HepG2 (cell line): ENCODE measurements at regions not wholly inside any gene's neighbourhood (a gene's known extent, or its start where the extent isn't known, plus 50 kb on each side); places are given as distances from the start of the nearest gene placed in this dataset.

Experiments used
- ATAC-seq: fragments of 200-7000 bp; cut with Tn5 transposase; 3 replicates; pipeline ENCODE4 v1.9.1; 2020; ENCODE audit warnings: mild to moderate bottlenecking, moderate library complexity
- BruUV-seq: library from RNA; stranded (reverse); fragments of 400-500 nt; replicated peaks from 2 replicates; lab custom pipeline; 2021; lab: Mats Ljungman, UMichigan
- CTCF ChIA-PET: fragments of 300-600 bp; formaldehyde crosslinking; extraction: SDS; loops from one replicate; lab custom pipeline; 2021; ENCODE audit warnings: low total read pairs, inconsistent platforms, low intra/inter-chr PET ratio; lab: Yijun Ruan, JAX
- POLR2A ChIA-PET: fragments of 350-600 bp; sonication (Branson Sonifier 250); formaldehyde crosslinking; loops from one replicate; lab custom pipeline; 2020; ENCODE audit warnings: antibody characterized with exemption, inconsistent platforms; lab: Yijun Ruan, JAX
- DNase-seq: peaks from one replicate; pipeline ENCODE4 v3.0.0-alpha.2; 2015; ENCODE audit warnings: low spot score
- FAIRE-seq: peaks from 3 replicates; lab custom pipeline; 2011; peaks lifted over from hg19 to GRCh38; lab: Jason Lieb, UNC
- H2AFZ ChIP-seq: one replicate; pipeline ENCODE4 v1.6.1; 2011; ENCODE audit warnings: low read length, inconsistent platforms
- H3K27ac ChIP-seq: fragments of 300-600 bp; 3 replicates; pipeline ENCODE4 v1.8.0; 2011; ENCODE audit warnings: mixed run types, mild to moderate bottlenecking, mixed read lengths, low read length, inconsistent platforms; ENCODE audit not compliant: insufficient read depth; ENCODE audit errors: extremely low read length
- H3K27me3 ChIP-seq, 2 experiments: fragments of 200-600 bp in 1 of 2; 2 replicates in 1 of 2; 3 replicates in 1 of 2; pipeline versions ENCODE4 v1.6.0 to v1.8.0; 2011; ENCODE audit warnings: low read length in 2 of 2, mild to moderate bottlenecking in 2 of 2, moderate library complexity in 2 of 2, inconsistent platforms in 1 of 2; ENCODE audit not compliant: insufficient read depth in 2 of 2, control insufficient read depth in 1 of 2
- H3K36me3 ChIP-seq, 2 experiments: fragments of 200-600 bp in 1 of 2; replicated peaks in 1 of 2; 2 replicates in 1 of 2; 3 replicates in 1 of 2; pipeline versions ENCODE4 v1.5.1 to v1.8.0; 2011; ENCODE audit warnings: low read length in 2 of 2, inconsistent platforms in 1 of 2; ENCODE audit not compliant: insufficient read depth in 2 of 2, control insufficient read depth in 1 of 2
- H3K4me1 ChIP-seq: 2 replicates; pipeline ENCODE4 v1.5.1; 2012; ENCODE audit warnings: low read length, inconsistent platforms; ENCODE audit not compliant: insufficient read depth
- H3K4me2 ChIP-seq: 2 replicates; pipeline ENCODE4 v1.6.0; 2011; ENCODE audit warnings: low read depth, low read length, inconsistent platforms
- H3K4me3 ChIP-seq, 3 experiments: fragments of 200-600 bp in 1 of 3; sonication (generic), shearing (Covaris generic) in 1 of 3; replicated peaks in 1 of 3; 2 replicates each; pipeline ENCODE4 v1.5.1; 2011 to 2016; ENCODE audit warnings: low read length in 3 of 3, inconsistent platforms in 2 of 3, low read depth in 2 of 3, mild to moderate bottlenecking in 2 of 3, control low read depth in 1 of 3, mixed read lengths in 1 of 3; ENCODE audit not compliant: insufficient read depth in 1 of 3
- H3K79me2 ChIP-seq: one replicate; pipeline ENCODE4 v1.6.1; 2011; ENCODE audit warnings: low read length, inconsistent platforms; ENCODE audit not compliant: insufficient read depth
- H3K9ac ChIP-seq: 2 replicates; pipeline ENCODE4 v1.6.0; 2011; ENCODE audit warnings: mild to moderate bottlenecking, low read depth, low read length, inconsistent platforms; ENCODE audit not compliant: insufficient read depth
- H3K9me3 ChIP-seq: 2 replicates; pipeline ENCODE4 v1.5.1; 2012; ENCODE audit warnings: mild to moderate bottlenecking, low read length
- H4K20me1 ChIP-seq: 2 replicates; pipeline ENCODE4 v1.6.0; 2011; ENCODE audit warnings: inconsistent platforms, mild to moderate bottlenecking, low read length, moderate library complexity; ENCODE audit not compliant: insufficient read depth
- HDAC2 ChIP-seq: sonication (generic); formaldehyde crosslinking; IDR thresholded peaks from 2 replicates; pipeline ENCODE4 v1.4.0; 2020; ENCODE audit warnings: missing genetic modification reagents
- HDAC6 ChIP-seq: fragments of 200-600 bp; sonication (generic); IDR thresholded peaks from 2 replicates; pipeline ENCODE4 v1.7.0; 2017; ENCODE audit warnings: mild to moderate bottlenecking, antibody characterized with exemption, low read length, low read depth
- MIXL1 ChIP-seq: IDR thresholded peaks from 2 replicates; pipeline ENCODE4 v1.6.1; 2016
- TOE1 ChIP-seq: sonication (generic); formaldehyde crosslinking; IDR thresholded peaks from 2 replicates; pipeline ENCODE4 v1.4.0; 2020; ENCODE audit warnings: mild to moderate bottlenecking, missing genetic modification reagents
- ZKSCAN1 ChIP-seq: fragments of 150-350 bp; IDR thresholded peaks from 2 replicates; pipeline ENCODE4 v1.6.1; 2014; ENCODE audit warnings: low read length
- ZNF234 ChIP-seq: sonication (generic); formaldehyde crosslinking; conservative IDR thresholded peaks from 2 replicates; pipeline ENCODE4 v1.5.1; 2020; ENCODE audit warnings: mild to moderate bottlenecking, missing genetic modification reagents
- ZNF354B ChIP-seq: sonication (generic); formaldehyde crosslinking; IDR thresholded peaks from 2 replicates; pipeline ENCODE4 v1.8.0; 2022; ENCODE audit warnings: mild to moderate bottlenecking, missing genetic modification reagents
- ZNF772 ChIP-seq: sonication (generic); formaldehyde crosslinking; IDR thresholded peaks from 2 replicates; pipeline ENCODE4 v1.5.0; 2020; ENCODE audit warnings: mild to moderate bottlenecking, missing genetic modification reagents
- WGBS: methylation state at CpG from one replicate; pipeline ENCODE4 v1.1.6; 2017; ENCODE audit warnings: low lambda C conversion rate; 5-methylcytosine and 5-hydroxymethylcytosine counted together
- in situ Hi-C: cut with HindIII; loops from 2 replicates; pipeline ENCODE4 v1.10.0; 2017; ENCODE audit warnings: low pct_unique_long_range_greater_than_20kb; ENCODE audit not compliant: extremely low pct_ligation_motif_present
- intact Hi-C: fragments of 100-400 bp; cut with micrococcal nuclease; formaldehyde crosslinking; loops from one replicate; pipeline ENCODE4 v1.10.0; 2022; ENCODE audit not compliant: unreplicated experiment
- TF ChIP-seq, protein P1 (sequence below), 2 experiments: sonication (generic) in 1 of 2; formaldehyde crosslinking in 1 of 2; IDR thresholded peaks; 2 replicates each; pipeline versions ENCODE4 v1.5.1 to v1.6.1; 2011 to 2020; ENCODE audit warnings: borderline replicate concordance in 1 of 2, low read depth in 1 of 2, low read length in 1 of 2, mild to moderate bottlenecking in 1 of 2, missing genetic modification reagents in 1 of 2, moderate library complexity in 1 of 2
- TF ChIP-seq, protein P2 (sequence below): sonication (generic); formaldehyde crosslinking; IDR thresholded peaks from 2 replicates; pipeline ENCODE4 v1.8.0; 2023; ENCODE audit warnings: mild to moderate bottlenecking, missing genetic modification reagents
- TF ChIP-seq, protein P3 (sequence below): sonication (generic); formaldehyde crosslinking; IDR thresholded peaks from 2 replicates; pipeline ENCODE4 v1.5.1; 2020; ENCODE audit warnings: missing genetic modification reagents, mild to moderate bottlenecking, borderline replicate concordance

DNA sequence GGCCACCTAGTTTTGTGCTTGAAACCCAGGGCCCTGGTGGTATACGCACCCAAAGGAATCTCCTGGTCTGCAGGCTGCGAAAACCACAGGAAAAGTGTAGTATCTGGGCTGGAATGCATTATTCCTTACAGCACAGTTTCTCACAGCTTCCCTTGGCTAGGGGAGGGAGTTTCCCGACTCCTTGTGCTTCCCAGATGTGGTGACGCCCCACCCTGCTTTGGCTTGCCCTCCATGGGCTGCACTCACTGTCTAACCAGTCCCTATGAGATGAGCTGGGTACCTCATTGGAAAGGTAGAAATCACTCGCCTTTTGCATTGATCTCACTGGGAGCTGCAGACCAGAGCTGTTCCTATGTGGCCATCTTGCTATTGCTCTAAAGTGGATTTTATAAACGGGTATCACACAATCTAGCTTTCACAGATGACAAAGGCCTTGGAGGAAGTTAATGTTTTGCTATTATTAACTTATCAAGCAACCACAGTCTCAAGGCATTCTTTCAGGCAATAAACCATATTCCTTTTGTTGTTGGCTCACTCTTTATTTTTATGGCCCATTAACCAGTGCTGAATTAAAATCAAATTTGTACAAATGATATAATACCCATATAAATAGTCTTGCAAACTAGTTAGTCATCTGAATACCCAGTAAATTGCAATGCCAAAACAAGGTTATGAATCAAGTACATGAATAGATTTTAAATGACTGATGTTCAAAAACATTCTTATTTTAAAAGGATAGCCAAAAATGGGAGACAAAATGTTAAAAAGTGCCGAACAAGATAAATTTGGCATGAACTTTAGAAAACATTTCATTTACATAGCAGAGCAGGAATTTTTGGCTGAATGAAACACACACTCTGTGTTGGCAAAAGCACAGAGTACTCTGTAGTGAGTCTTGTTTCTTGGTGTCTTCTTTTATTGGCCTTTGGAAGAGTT, 475.4 kb upstream of the ARGLU1 start (continued):
- TF ChIP-seq HDAC6 (no peak), ZNF234 (CRISPR knock-in tag) (no peak), ZKSCAN1 (no peak), ZNF772 (no peak), ZNF354B (CRISPR knock-in tag) (no peak)
- TF ChIP-seq, protein P1, sequence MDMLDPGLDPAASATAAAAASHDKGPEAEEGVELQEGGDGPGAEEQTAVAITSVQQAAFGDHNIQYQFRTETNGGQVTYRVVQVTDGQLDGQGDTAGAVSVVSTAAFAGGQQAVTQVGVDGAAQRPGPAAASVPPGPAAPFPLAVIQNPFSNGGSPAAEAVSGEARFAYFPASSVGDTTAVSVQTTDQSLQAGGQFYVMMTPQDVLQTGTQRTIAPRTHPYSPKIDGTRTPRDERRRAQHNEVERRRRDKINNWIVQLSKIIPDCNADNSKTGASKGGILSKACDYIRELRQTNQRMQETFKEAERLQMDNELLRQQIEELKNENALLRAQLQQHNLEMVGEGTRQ (IDR thresholded peaks at IDR 0.05; ENCODE audit: low read depth, low read length): no peak
- TF ChIP-seq, protein P1 (CRISPR knock-in tag; IDR thresholded peaks at IDR 0.05; ENCODE audit: borderline replicate concordance): no peak
- TF ChIP-seq, protein P2, sequence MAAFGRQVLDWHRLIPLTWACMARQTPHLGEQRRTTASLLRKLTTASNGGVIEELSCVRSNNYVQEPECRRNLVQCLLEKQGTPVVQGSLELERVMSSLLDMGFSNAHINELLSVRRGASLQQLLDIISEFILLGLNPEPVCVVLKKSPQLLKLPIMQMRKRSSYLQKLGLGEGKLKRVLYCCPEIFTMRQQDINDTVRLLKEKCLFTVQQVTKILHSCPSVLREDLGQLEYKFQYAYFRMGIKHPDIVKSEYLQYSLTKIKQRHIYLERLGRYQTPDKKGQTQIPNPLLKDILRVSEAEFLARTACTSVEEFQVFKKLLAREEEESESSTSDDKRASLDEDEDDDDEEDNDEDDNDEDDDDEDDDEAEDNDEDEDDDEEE: no peak
- TF ChIP-seq, all 625 proteins: peak for 0

DNA sequence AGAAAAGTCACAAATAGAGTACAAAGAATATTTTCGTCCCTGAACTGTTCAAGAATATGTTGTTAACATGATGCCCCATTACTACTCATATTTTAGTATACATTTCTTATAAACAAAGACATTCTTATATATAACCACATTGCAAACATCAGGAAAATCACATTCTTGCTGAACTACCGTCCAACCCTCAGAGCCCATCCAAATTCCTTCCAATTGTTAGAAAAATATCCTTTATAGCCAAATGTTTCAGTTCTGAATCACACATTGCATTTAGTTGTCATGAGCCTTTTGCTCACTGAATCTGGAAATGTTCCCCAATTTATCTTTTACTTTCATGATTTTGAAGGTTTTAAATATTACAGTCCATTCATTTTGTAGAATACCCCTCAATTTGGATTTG, 467.8 kb upstream of the ARGLU1 start:
- no peaks in the 10 kb centered on the region for H4K20me1 ChIP-seq
- no peak overlapping the region for H3K9ac ChIP-seq
- H3K4me2 ChIP-seq: no peak overlapping the region
- no peak overlapping the region for H3K4me3 ChIP-seq
- no peak overlapping the region for H3K27ac ChIP-seq
- no peak for FAIRE-seq
- H3K27me3 ChIP-seq: no peaks in the 10 kb centered on the region; a peak in 1 of 5 replicates
- POLR2A ChIA-PET: no interaction called here
- no peaks in the 10 kb centered on the region for H3K4me1 ChIP-seq
- no peak for DNase-seq
- CTCF ChIA-PET: no interaction called here
- intact Hi-C loops (no loop called here), in situ Hi-C loops (no loop called here)
- peaks cover 7% of the 10 kb centered on the region; the same call in 1 of the 2 replicates for H3K9me3 ChIP-seq
- no peaks in the 10 kb centered on the region for H3K79me2 ChIP-seq
- H3K36me3 ChIP-seq: no peaks in the 10 kb centered on the region
- 3% methylated on average over 2 of the region's 2 CpGs for WGBS
- no peak for ATAC-seq
- BruUV-seq: no TSS peak
- H2AFZ ChIP-seq: no peak overlapping the region
- TF ChIP-seq MIXL1 (CRISPR knock-in tag): no peak
- TF ChIP-seq, protein P3, sequence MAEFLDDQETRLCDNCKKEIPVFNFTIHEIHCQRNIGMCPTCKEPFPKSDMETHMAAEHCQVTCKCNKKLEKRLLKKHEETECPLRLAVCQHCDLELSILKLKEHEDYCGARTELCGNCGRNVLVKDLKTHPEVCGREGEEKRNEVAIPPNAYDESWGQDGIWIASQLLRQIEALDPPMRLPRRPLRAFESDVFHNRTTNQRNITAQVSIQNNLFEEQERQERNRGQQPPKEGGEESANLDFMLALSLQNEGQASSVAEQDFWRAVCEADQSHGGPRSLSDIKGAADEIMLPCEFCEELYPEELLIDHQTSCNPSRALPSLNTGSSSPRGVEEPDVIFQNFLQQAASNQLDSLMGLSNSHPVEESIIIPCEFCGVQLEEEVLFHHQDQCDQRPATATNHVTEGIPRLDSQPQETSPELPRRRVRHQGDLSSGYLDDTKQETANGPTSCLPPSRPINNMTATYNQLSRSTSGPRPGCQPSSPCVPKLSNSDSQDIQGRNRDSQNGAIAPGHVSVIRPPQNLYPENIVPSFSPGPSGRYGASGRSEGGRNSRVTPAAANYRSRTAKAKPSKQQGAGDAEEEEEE (CRISPR knock-in tag): no peak
- TF ChIP-seq HDAC2: no peak
- no peak for TF ChIP-seq TOE1 (CRISPR knock-in tag)
